Frontal cortex (tissue), 3 donors: ENCODE measurements at regions not wholly inside any gene's neighbourhood (a gene's known extent, or its start where the extent isn't known, plus 50 kb on each side); places are given as distances from the start of the nearest gene placed in this dataset.
"Not testable (repeated sequence)": the region's sequence is repeated elsewhere in the genome, so short reads cannot be mapped to it uniquely, and the experiment has no call there.

Experiments used
- DNase-seq, 2 donors: peaks; one replicate each; pipeline ENCODE4 v3.0.0; 2012; ENCODE audit warnings: low spot score in 2 of 2
- FAIRE-seq: peaks from 2 replicates; lab custom pipeline; 2012; peaks lifted over from hg19 to GRCh38; lab: Jason Lieb, UNC
- donor health status: control.
- donor health status: control.
- donor health status: control.

GRCh38 chrX:39406799-39407198 lies 605.5 kb downstream of the MID1IP1 start:
- no peak for FAIRE-seq

GRCh38 chrX:39409246-39409917 lies 608.1 kb downstream of the MID1IP1 start:
- no peak for FAIRE-seq

More at GRCh38 chrX:39406799-39407198, 605.5 kb downstream of the MID1IP1 start:
- DNase-seq: no peak

GRCh38 chrX:39414290-39414854 lies 613.1 kb downstream of the MID1IP1 start:
- FAIRE-seq (no peak), DNase-seq (no peak)

More at GRCh38 chrX:39409246-39409917, 608.1 kb downstream of the MID1IP1 start:
- no peak for DNase-seq

- no peak for FAIRE-seq
- no peak for DNase-seq
These were observed 615.4 kb downstream of the MID1IP1 start for GRCh38 chrX:39416547-39417260.

- FAIRE-seq: no peak
- DNase-seq: no peak
These were observed 617.0 kb downstream of the MID1IP1 start for GRCh38 chrX:39418254-39418704.

- no peak for FAIRE-seq
- DNase-seq: no peak
These were observed 617.7 kb downstream of the MID1IP1 start for GRCh38 chrX:39418731-39419638.

- DNase-seq (no peak), FAIRE-seq (no peak)
These were observed 619.7 kb downstream of the MID1IP1 start for GRCh38 chrX:39421006-39421405.

GRCh38 chrX:39425124-39425806 lies 624.0 kb downstream of the MID1IP1 start:
- DNase-seq (no peak), FAIRE-seq (no peak)

GRCh38 chrX:39426101-39426500 lies 624.8 kb downstream of the MID1IP1 start:
- no peak for FAIRE-seq
- no peak for DNase-seq

- no peak for FAIRE-seq
These were observed 626.2 kb downstream of the MID1IP1 start for GRCh38 chrX:39427492-39427891.

GRCh38 chrX:39427906-39428305 lies 626.6 kb downstream of the MID1IP1 start:
- DNase-seq (no peak), FAIRE-seq (no peak)

More at GRCh38 chrX:39427492-39427891, 626.2 kb downstream of the MID1IP1 start:
- no peak for DNase-seq

- DNase-seq (no peak), FAIRE-seq (no peak)
These were observed 629.3 kb downstream of the MID1IP1 start for GRCh38 chrX:39430551-39430950.

GRCh38 chrX:39431893-39432292 lies 630.6 kb downstream of the MID1IP1 start:
- DNase-seq: no peak
- FAIRE-seq: no peak

GRCh38 chrX:39434671-39435070 lies 633.4 kb downstream of the MID1IP1 start:
- not testable (repeated sequence) for FAIRE-seq, DNase-seq

- not testable (repeated sequence) for FAIRE-seq, DNase-seq
These were observed 635.3 kb downstream of the MID1IP1 start for GRCh38 chrX:39436538-39436937.

- DNase-seq (no peak), FAIRE-seq (no peak)
These were observed 636.6 kb downstream of the MID1IP1 start for GRCh38 chrX:39437670-39438441.

GRCh38 chrX:39438603-39439602 lies 637.6 kb downstream of the MID1IP1 start:
- no peak for FAIRE-seq
- DNase-seq: no peak
